OCI-LY3 (cell line): ENCODE measurements at regions not wholly inside any gene's neighbourhood (a gene's known extent, or its start where the extent isn't known, plus 50 kb on each side); places are given as distances from the start of the nearest gene placed in this dataset.

Experiments
- H2AFZ ChIP-seq: fragments of 200-600, 300-600 bp; shearing (Covaris generic); 2 replicates; pipeline ENCODE4 v1.6.0; 2014; ENCODE audit warnings: antibody characterized with exemption, low read depth, low read length
- H3K27ac ChIP-seq: fragments of 200-600, 300-600 bp; sonication (generic); 2 replicates; pipeline ENCODE4 v1.5.1; 2014; ENCODE audit warnings: mild to moderate bottlenecking, low read length, moderate library complexity, mixed read lengths
- H3K27me3 ChIP-seq: fragments of 200-600, 300-600 bp; sonication (generic); 2 replicates; pipeline ENCODE4 v1.6.1; 2014; ENCODE audit warnings: low read depth, low read length, mixed read lengths
- H3K36me3 ChIP-seq: fragments of 200-600, 300-600 bp; sonication (generic); replicated peaks from 2 replicates; pipeline ENCODE3; 2014; ENCODE audit warnings: low read depth, low read length, mixed read lengths
- H3K4me1 ChIP-seq: fragments of 300-600, 200-600 bp; sonication (generic); 2 replicates; pipeline ENCODE4 v1.6.1; 2014; ENCODE audit warnings: low read length, mixed read lengths
- H3K4me2 ChIP-seq: fragments of 200-600, 300-600 bp; sonication (generic); 2 replicates; pipeline ENCODE4 v1.6.1; 2014; ENCODE audit warnings: low read length, mixed read lengths
- H3K4me3 ChIP-seq: fragments of 300-600, 200-600 bp; sonication (generic); 2 replicates; pipeline ENCODE4 v1.5.1; 2014; ENCODE audit warnings: antibody characterized with exemption, mild to moderate bottlenecking, low read length, moderate library complexity
- H3K79me2 ChIP-seq: fragments of 300-600, 200-600 bp; shearing (Covaris generic); 2 replicates; pipeline ENCODE4 v1.6.1; 2014; ENCODE audit warnings: mild to moderate bottlenecking, low read length, mixed read lengths
- H3K9ac ChIP-seq: fragments of 300-600, 200-600 bp; shearing (Covaris generic); 2 replicates; pipeline ENCODE4 v1.6.0; 2014; ENCODE audit warnings: mild to moderate bottlenecking, low read length, moderate library complexity
- H3K9me3 ChIP-seq: fragments of 200-600, 300-600 bp; shearing (Covaris generic); 2 replicates; pipeline ENCODE4 v1.6.1; 2014; ENCODE audit warnings: low read length, mixed read lengths; ENCODE audit not compliant: insufficient read depth
- H4K20me1 ChIP-seq: fragments of 200-600, 300-600 bp; sonication (generic); 2 replicates; pipeline ENCODE4 v1.6.1; 2016; ENCODE audit warnings: low read length, mixed read lengths; ENCODE audit not compliant: insufficient read depth
- EZH2phosphoT487 ChIP-seq: fragments of 200-600 bp; shearing (Covaris generic); IDR thresholded peaks from 2 replicates; pipeline ENCODE4 v1.6.1; 2018; ENCODE audit warnings: antibody characterized with exemption, mixed run types, low read depth
- TF ChIP-seq, protein P1 (sequence below): fragments of 200-600, 300-600 bp; sonication (generic); IDR thresholded peaks from 2 replicates; pipeline ENCODE4 v1.5.1; 2014; ENCODE audit warnings: antibody characterized with exemption, low read length, low read depth

DNA sequence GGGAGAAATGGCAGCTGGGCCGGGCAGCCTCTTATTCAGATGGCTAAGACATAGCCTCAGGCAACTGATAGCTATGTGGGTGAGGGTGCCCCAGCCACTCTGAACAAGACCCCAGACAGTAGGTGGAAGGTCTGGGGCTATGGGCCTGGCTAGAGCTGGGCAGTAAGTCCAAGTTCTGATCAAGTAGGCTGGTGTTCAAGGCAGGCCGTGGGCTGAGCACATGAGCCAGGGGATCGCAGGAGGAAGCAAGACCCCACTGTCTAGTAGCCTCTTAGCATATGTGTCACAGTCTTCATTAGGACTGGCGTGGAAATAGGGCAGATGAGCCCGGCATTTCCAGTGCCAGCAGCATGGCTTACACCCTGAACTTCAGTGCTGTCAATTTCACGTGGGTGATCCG lies 192.1 kb downstream of the ADAMTS15 start:
- Histone ChIP-seq H4K20me1 (no peaks in the 10 kb centered on the region), H3K9me3 (no peaks in the 10 kb centered on the region), H3K4me1 (peaks cover 23% of the 10 kb centered on the region), H2AFZ (no peak overlapping the region), H3K27me3 (0 out of 2 replicates have a peak, but pooled peaks cover 3% of the 10 kb centered on the region), H3K79me2 (no peaks in the 10 kb centered on the region), H3K27ac (no peak overlapping the region), H3K4me2 (no peak overlapping the region), H3K4me3 (no peak overlapping the region), H3K9ac (no peak overlapping the region), H3K36me3 (no peaks in the 10 kb centered on the region)
- no peak for TF ChIP-seq EZH2phosphoT487
- TF ChIP-seq, protein P1, sequence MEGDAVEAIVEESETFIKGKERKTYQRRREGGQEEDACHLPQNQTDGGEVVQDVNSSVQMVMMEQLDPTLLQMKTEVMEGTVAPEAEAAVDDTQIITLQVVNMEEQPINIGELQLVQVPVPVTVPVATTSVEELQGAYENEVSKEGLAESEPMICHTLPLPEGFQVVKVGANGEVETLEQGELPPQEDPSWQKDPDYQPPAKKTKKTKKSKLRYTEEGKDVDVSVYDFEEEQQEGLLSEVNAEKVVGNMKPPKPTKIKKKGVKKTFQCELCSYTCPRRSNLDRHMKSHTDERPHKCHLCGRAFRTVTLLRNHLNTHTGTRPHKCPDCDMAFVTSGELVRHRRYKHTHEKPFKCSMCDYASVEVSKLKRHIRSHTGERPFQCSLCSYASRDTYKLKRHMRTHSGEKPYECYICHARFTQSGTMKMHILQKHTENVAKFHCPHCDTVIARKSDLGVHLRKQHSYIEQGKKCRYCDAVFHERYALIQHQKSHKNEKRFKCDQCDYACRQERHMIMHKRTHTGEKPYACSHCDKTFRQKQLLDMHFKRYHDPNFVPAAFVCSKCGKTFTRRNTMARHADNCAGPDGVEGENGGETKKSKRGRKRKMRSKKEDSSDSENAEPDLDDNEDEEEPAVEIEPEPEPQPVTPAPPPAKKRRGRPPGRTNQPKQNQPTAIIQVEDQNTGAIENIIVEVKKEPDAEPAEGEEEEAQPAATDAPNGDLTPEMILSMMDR, result no peak

GRCh38 chr11:130641876-130642275 lies 193.4 kb downstream of the ADAMTS15 start:
- Histone ChIP-seq H3K4me3 (no peak overlapping the region), H3K27ac (no peak overlapping the region)

DNA sequence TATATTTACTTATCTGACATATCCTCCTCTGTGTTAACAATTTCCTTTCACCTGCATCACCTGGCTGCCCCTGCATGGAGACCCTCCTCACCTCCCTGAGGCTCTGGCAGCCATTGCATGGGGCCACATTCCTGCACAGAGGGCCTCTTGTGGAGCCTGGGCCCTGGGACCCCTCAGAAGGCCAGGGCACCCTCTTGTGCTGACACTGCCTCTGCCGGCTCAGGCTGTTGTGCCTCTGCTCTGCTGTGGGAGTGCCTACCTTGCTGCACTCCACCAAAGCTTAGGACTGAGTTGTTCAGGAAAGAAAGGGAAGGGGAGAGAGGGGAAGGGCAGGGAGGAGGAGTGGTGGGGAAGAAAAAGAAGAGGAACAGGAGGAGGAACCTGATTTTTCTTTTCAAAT lies 194.5 kb downstream of the ADAMTS15 start:
- Histone ChIP-seq H2AFZ (no peak overlapping the region), H3K4me3 (no peak overlapping the region), H3K4me1 (no peaks in the 10 kb centered on the region), H3K79me2 (no peaks in the 10 kb centered on the region), H3K36me3 (no peaks in the 10 kb centered on the region), H3K9me3 (no peaks in the 10 kb centered on the region), H3K4me2 (no peak overlapping the region), H3K27ac (no peak overlapping the region), H3K27me3 (no peaks in the 10 kb centered on the region), H4K20me1 (no peaks in the 10 kb centered on the region), H3K9ac (no peak overlapping the region)
- no peak for TF ChIP-seq EZH2phosphoT487
- TF ChIP-seq, protein P1, result no peak

More at GRCh38 chr11:130641876-130642275, 193.4 kb downstream of the ADAMTS15 start:
- no peaks in the 10 kb centered on the region for H3K36me3 ChIP-seq
- peaks cover 10% of the 10 kb centered on the region for H3K4me1 ChIP-seq
- no peaks in the 10 kb centered on the region for H3K79me2 ChIP-seq
- H4K20me1 ChIP-seq, result no peaks in the 10 kb centered on the region
- H3K9ac ChIP-seq, result no peak overlapping the region
- H3K4me2 ChIP-seq, result no peak overlapping the region
- TF ChIP-seq EZH2phosphoT487, result no peak
- TF ChIP-seq, protein P1, result no peak
- H3K9me3 ChIP-seq, result no peaks in the 10 kb centered on the region
- H2AFZ ChIP-seq, result no peak overlapping the region
- H3K27me3 ChIP-seq, result 0 out of 2 replicates have a peak, but pooled peaks cover 3% of the 10 kb centered on the region

- H3K9me3 ChIP-seq, result no peaks in the 10 kb centered on the region
- no peak overlapping the region for H3K4me3 ChIP-seq
These were observed 195.7 kb downstream of the ADAMTS15 start for GRCh38 chr11:130644187-130644586.

More at GRCh38 chr11:130644187-130644586, 195.7 kb downstream of the ADAMTS15 start:
- no peaks in the 10 kb centered on the region for H3K79me2 ChIP-seq
- H3K36me3 ChIP-seq, result no peaks in the 10 kb centered on the region
- H3K9ac ChIP-seq, result no peak overlapping the region
- H3K27ac ChIP-seq, result no peak overlapping the region
- H3K27me3 ChIP-seq, result no peaks in the 10 kb centered on the region
- no peaks in the 10 kb centered on the region for H4K20me1 ChIP-seq
- TF ChIP-seq, protein P1, result no peak
- TF ChIP-seq EZH2phosphoT487, result no peak
- no peak overlapping the region for H3K4me2 ChIP-seq
- no peaks in the 10 kb centered on the region for H3K4me1 ChIP-seq
- no peak overlapping the region for H2AFZ ChIP-seq
